ENCODE measurements at regions not wholly inside any gene's neighbourhood (a gene's known extent, or its start where the extent isn't known, plus 50 kb on each side); places are given as distances from the start of the nearest gene placed in this dataset.

DNA sequence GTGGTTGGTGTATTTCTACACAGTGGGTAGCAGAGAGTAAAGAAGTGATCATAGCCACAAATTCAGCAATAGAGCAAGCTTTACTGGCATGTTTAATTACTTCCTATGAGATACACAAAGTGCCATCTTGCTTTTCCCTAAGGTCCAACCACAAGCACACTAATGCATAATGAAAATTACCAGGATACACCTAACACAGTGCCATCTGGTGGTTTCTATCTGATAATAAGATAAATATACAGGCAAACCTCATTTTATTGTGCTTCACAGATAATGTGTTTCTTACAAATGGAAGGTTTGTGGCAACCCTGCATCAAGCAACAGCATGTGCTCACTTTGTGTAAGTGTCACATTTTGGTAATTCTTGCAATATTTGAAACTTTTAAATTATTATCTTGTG, 223.0 kb downstream of the NSUN3 start (continued):
- no peak for TF ChIP-seq ZNF425 (CRISPR knock-in tag; conservative IDR thresholded peaks at IDR 0.05)
- TF ChIP-seq, protein P1, sequence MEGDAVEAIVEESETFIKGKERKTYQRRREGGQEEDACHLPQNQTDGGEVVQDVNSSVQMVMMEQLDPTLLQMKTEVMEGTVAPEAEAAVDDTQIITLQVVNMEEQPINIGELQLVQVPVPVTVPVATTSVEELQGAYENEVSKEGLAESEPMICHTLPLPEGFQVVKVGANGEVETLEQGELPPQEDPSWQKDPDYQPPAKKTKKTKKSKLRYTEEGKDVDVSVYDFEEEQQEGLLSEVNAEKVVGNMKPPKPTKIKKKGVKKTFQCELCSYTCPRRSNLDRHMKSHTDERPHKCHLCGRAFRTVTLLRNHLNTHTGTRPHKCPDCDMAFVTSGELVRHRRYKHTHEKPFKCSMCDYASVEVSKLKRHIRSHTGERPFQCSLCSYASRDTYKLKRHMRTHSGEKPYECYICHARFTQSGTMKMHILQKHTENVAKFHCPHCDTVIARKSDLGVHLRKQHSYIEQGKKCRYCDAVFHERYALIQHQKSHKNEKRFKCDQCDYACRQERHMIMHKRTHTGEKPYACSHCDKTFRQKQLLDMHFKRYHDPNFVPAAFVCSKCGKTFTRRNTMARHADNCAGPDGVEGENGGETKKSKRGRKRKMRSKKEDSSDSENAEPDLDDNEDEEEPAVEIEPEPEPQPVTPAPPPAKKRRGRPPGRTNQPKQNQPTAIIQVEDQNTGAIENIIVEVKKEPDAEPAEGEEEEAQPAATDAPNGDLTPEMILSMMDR (IDR thresholded peaks at IDR 0.05), result no peak
- TF ChIP-seq, protein P2, sequence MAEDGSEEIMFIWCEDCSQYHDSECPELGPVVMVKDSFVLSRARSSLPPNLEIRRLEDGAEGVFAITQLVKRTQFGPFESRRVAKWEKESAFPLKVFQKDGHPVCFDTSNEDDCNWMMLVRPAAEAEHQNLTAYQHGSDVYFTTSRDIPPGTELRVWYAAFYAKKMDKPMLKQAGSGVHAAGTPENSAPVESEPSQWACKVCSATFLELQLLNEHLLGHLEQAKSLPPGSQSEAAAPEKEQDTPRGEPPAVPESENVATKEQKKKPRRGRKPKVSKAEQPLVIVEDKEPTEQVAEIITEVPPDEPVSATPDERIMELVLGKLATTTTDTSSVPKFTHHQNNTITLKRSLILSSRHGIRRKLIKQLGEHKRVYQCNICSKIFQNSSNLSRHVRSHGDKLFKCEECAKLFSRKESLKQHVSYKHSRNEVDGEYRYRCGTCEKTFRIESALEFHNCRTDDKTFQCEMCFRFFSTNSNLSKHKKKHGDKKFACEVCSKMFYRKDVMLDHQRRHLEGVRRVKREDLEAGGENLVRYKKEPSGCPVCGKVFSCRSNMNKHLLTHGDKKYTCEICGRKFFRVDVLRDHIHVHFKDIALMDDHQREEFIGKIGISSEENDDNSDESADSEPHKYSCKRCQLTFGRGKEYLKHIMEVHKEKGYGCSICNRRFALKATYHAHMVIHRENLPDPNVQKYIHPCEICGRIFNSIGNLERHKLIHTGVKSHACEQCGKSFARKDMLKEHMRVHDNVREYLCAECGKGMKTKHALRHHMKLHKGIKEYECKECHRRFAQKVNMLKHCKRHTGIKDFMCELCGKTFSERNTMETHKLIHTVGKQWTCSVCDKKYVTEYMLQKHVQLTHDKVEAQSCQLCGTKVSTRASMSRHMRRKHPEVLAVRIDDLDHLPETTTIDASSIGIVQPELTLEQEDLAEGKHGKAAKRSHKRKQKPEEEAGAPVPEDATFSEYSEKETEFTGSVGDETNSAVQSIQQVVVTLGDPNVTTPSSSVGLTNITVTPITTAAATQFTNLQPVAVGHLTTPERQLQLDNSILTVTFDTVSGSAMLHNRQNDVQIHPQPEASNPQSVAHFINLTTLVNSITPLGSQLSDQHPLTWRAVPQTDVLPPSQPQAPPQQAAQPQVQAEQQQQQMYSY (CRISPR knock-in tag; IDR thresholded peaks at IDR 0.05), result no peak

- ATAC-seq (no peak), DNase-seq (ENCODE audit: low spot score) (no peak)
- CTCF ChIA-PET, result interaction anchor here (2.7 kb wide), 1 partner anchor 42 kb away, joined by 9 read pairs; no protein-coding TSS in a partner anchor
- Mint-ChIP-seq H3K36me3 (peaks cover 5% of the 10 kb centered on the region), H3K27me3 (ENCODE audit: low read depth) (peaks cover 94% of the 10 kb centered on the region), H3K27ac (no peak overlapping the region), H3K9me3 (0 out of 2 replicates have a peak, but pooled peaks cover 8% of the 10 kb centered on the region), H3K4me1 (peaks cover 27% of the 10 kb centered on the region), H3K4me3 (no peak overlapping the region)
- TF ChIP-seq NR2C2 (CRISPR knock-in tag; IDR thresholded peaks at IDR 0.05) (no peak), ATF3 (CRISPR knock-in tag; conservative IDR thresholded peaks at IDR 0.05) (no peak), ZBTB21 (CRISPR knock-in tag; IDR thresholded peaks at IDR 0.05; ENCODE audit: borderline replicate concordance) (no peak), SOX15 (CRISPR knock-in tag; IDR thresholded peaks at IDR 0.05) (no peak), ESRRA (CRISPR knock-in tag; IDR thresholded peaks at IDR 0.05; ENCODE audit: borderline replicate concordance) (no peak), ELF4 (CRISPR knock-in tag; IDR thresholded peaks at IDR 0.05; ENCODE audit: low read depth) (no peak), RORB (CRISPR knock-in tag; IDR thresholded peaks at IDR 0.05) (no peak), ETV6 (CRISPR knock-in tag; IDR thresholded peaks at IDR 0.05) (no peak), GRHL2 (CRISPR knock-in tag; IDR thresholded peaks at IDR 0.05; ENCODE audit: insufficient replicate concordance, severe bottlenecking) (no peak), ZNF396 (CRISPR knock-in tag; IDR thresholded peaks at IDR 0.05; ENCODE audit: borderline replicate concordance) (no peak), NR3C1 (CRISPR knock-in tag; conservative IDR thresholded peaks at IDR 0.05; ENCODE audit: low read depth) (no peak), CBFB (CRISPR knock-in tag; IDR thresholded peaks at IDR 0.05; ENCODE audit: low read depth) (no peak), OVOL2 (CRISPR knock-in tag; IDR thresholded peaks at IDR 0.05; ENCODE audit: borderline replicate concordance) (no peak), GABPB1 (CRISPR knock-in tag; IDR thresholded peaks at IDR 0.05) (no peak), STAT6 (CRISPR knock-in tag; conservative IDR thresholded peaks at IDR 0.05; ENCODE audit: low read depth) (no peak)
- TF ChIP-seq, protein P3, sequence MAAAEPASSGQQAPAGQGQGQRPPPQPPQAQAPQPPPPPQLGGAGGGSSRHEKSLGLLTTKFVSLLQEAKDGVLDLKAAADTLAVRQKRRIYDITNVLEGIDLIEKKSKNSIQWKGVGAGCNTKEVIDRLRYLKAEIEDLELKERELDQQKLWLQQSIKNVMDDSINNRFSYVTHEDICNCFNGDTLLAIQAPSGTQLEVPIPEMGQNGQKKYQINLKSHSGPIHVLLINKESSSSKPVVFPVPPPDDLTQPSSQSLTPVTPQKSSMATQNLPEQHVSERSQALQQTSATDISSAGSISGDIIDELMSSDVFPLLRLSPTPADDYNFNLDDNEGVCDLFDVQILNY (CRISPR knock-in tag; IDR thresholded peaks at IDR 0.05), result no peak
- POLR2A ChIA-PET, result no interaction called here
Measured at GRCh38 chr3:94291686-94292085, 228.8 kb downstream of the NSUN3 start.

Measured in WTC11 (cell line).